ACC112 (cell line): ENCODE measurements at regions not wholly inside any gene's neighbourhood (a gene's known extent, or its start where the extent isn't known, plus 50 kb on each side); places are given as distances from the start of the nearest gene placed in this dataset.
"Not testable (repeated sequence)": the region's sequence is repeated elsewhere in the genome, so short reads cannot be mapped to it uniquely, and the experiment has no call there.

ENCODE experiments used
- H2AFZ ChIP-seq: fragments of 200-600 bp; sonication (generic); one replicate; pipeline ENCODE4 v1.6.0; 2017; ENCODE audit warnings: antibody characterized with exemption, low read length; ENCODE audit not compliant: unreplicated experiment
- H3K27ac ChIP-seq: fragments of 200-600 bp; sonication (generic); 2 replicates; pipeline ENCODE4 v1.5.1; 2014; ENCODE audit warnings: low read depth, mild to moderate bottlenecking, antibody characterized with exemption, low read length, moderate library complexity
- H3K27me3 ChIP-seq: fragments of 200-600 bp; sonication (generic); 2 replicates; pipeline ENCODE4 v1.6.1; 2014; ENCODE audit warnings: mild to moderate bottlenecking, antibody characterized with exemption, low read length, moderate library complexity, mixed read lengths; ENCODE audit not compliant: insufficient read depth
- H3K36me3 ChIP-seq: fragments of 200-600 bp; sonication (generic); 2 replicates; pipeline ENCODE4 v1.6.1; 2016; ENCODE audit warnings: mild to moderate bottlenecking, antibody characterized with exemption, low read length, moderate library complexity, mixed read lengths; ENCODE audit not compliant: insufficient read depth
- H3K4me1 ChIP-seq: fragments of 200-600 bp; sonication (generic); one replicate; pipeline ENCODE4 v1.6.1; 2016; ENCODE audit warnings: low read length, mixed read lengths; ENCODE audit not compliant: insufficient read depth, unreplicated experiment, control insufficient read depth
- H3K4me3 ChIP-seq: fragments of 200-600 bp; sonication (generic); 2 replicates; pipeline ENCODE4 v1.5.1; 2014; ENCODE audit warnings: mild to moderate bottlenecking, low read depth, low read length
- H3K79me2 ChIP-seq: fragments of 200-600 bp; sonication (generic); one replicate; pipeline ENCODE4 v1.6.0; 2016; ENCODE audit warnings: low read length; ENCODE audit not compliant: control insufficient read depth, unreplicated experiment, insufficient read depth

- H2AFZ ChIP-seq, H3K79me2 ChIP-seq, H3K36me3 ChIP-seq, H3K4me3 ChIP-seq, H3K4me1 ChIP-seq, H3K27ac ChIP-seq: not testable (repeated sequence)
- H3K27me3 ChIP-seq = peaks cover 28% of the 10 kb centered on the region
Measured at GRCh38 chr15:59786466-59786865, 97.3 kb upstream of the BNIP2 start.

- not testable (repeated sequence) for H3K36me3 ChIP-seq, H2AFZ ChIP-seq, H3K4me3 ChIP-seq, H3K79me2 ChIP-seq, H3K4me1 ChIP-seq, H3K27ac ChIP-seq
- H3K27me3 ChIP-seq = peaks cover 25% of the 10 kb centered on the region
Measured at GRCh38 chr15:59785981-59786380, 96.9 kb upstream of the BNIP2 start.

DNA sequence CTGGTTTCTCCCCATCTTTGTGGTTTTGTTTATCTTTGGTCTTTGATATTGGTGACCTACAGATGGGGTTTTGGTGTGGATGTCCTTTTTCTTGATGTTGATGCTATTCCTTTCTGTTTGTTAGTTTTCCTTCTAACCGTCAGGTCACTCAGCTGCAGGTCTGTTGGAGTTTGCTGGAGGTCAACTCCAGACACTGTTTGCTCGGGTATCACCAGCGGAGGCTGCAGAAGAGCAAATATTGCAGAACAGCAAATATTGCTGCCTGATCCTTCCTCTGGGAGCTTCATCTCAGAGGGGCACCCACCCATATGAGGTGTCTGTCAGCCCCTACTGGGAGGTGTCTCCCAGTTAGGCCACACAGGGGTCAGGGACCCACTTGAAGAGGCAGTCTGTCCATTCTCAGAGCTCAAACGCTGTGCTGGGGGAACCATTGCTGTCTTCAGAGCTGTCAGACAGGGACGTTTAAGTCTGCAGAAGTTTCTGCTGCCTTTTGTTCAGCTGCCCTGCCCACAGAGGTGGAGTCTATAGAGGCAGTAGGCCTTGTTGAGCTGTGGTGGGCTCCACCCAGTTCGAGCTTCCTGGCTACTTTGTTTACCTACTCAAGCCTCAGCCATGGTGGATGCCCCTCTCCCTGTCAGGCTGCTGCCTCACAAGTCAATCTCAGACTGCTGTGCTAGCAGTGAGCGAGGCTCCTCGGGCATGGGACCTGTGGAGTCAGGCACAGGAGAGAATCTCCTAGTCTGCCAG lies 94.8 kb upstream of the BNIP2 start:
- not testable (repeated sequence) for H3K4me3 ChIP-seq, H3K36me3 ChIP-seq, H3K27ac ChIP-seq, H2AFZ ChIP-seq, H3K4me1 ChIP-seq, H3K79me2 ChIP-seq
- H3K27me3 ChIP-seq = peaks cover 39% of the 10 kb centered on the region

DNA sequence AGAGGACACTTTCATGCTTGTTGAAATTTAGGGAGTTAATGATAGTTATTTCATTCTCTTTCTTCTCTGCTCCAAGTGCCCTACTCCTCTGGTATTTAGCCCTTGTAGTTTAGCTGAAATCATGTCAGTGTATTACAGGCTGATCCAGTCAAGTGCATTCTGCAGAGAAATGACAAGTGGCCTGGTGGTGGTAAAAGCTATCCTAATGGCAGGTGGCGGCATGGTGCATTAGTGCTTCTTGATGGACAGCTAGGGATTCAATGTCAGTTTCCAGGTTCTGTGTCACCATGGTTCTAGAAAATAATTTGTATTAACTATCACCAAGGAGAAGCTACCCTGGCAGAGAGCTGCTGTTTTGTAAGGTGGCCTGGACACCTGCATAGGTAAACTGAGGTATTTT lies 90.0 kb upstream of the BNIP2 start:
- H2AFZ ChIP-seq = no peak overlapping the region
- no peaks in the 10 kb centered on the region for H3K79me2 ChIP-seq
- no peaks in the 10 kb centered on the region for H3K4me1 ChIP-seq
- no peak overlapping the region for H3K27ac ChIP-seq
- H3K27me3 ChIP-seq = peaks cover 64% of the 10 kb centered on the region
- H3K36me3 ChIP-seq = no peaks in the 10 kb centered on the region
- H3K4me3 ChIP-seq = no peak overlapping the region

DNA sequence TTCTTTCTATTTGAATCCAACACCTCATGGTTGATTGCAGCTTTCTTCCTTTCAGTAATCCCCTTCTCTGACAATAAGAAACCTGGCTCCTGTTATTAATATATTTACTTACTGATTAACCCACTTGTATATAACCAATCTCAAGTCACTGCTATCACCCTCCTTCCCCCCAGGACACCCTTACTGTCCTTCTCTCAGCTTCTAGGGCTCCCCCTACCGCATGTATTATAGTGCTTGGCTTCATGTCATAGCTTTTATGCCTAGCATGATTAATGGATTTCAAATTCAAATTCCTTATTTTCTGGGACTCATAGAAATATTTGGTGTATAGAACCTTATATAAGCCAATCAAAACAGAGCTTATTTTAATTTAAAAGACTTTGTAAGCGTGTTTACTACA lies 75.7 kb upstream of the BNIP2 start:
- Histone ChIP-seq H3K4me1 (no peaks in the 10 kb centered on the region), H3K79me2 (no peaks in the 10 kb centered on the region), H3K27ac (no peak overlapping the region), H3K27me3 (peaks cover 61% of the 10 kb centered on the region), H2AFZ (no peak overlapping the region), H3K36me3 (no peaks in the 10 kb centered on the region), H3K4me3 (no peak overlapping the region)

DNA sequence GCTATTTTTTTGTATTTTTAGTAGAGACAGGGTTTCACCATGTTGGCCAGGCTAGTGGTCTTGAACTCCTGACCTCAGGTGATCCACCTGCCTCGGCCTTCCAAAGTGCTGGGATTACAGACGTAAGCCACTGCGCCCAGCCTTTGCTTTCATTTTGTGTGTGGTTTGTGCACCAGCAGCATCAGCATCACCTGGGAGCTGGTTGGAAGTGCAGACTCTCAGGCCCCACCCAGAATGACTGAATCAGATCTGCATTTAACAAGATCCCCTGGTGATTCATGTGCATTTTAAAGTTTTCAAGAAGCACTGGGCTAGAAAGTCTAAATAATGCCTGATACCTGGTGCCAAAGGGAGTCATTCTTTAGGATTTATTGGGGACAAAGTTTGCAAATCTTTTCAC lies 73.4 kb upstream of the BNIP2 start:
- Histone ChIP-seq H3K27ac (no peak overlapping the region), H3K79me2 (no peaks in the 10 kb centered on the region), H2AFZ (no peak overlapping the region), H3K4me1 (no peaks in the 10 kb centered on the region), H3K4me3 (no peak overlapping the region), H3K36me3 (no peaks in the 10 kb centered on the region), H3K27me3 (peaks cover 75% of the 10 kb centered on the region)

- not testable (repeated sequence) for H3K79me2 ChIP-seq
Measured at GRCh38 chr15:59760256-59760655, 71.1 kb upstream of the BNIP2 start.

GRCh38 chr15:59751552-59752413 lies 62.7 kb upstream of the BNIP2 start:
- Histone ChIP-seq H3K36me3 (no peaks in the 10 kb centered on the region), H2AFZ (no peak overlapping the region), H3K4me1 (no peaks in the 10 kb centered on the region), H3K4me3 (no peak overlapping the region), H3K27me3 (peaks cover 85% of the 10 kb centered on the region), H3K27ac (no peak overlapping the region), H3K79me2 (no peaks in the 10 kb centered on the region)

More at GRCh38 chr15:59760256-59760655, 71.1 kb upstream of the BNIP2 start:
- H2AFZ ChIP-seq, H3K27ac ChIP-seq, H3K36me3 ChIP-seq, H3K4me3 ChIP-seq, H3K4me1 ChIP-seq: not testable (repeated sequence)
- H3K27me3 ChIP-seq = peaks cover 73% of the 10 kb centered on the region

DNA sequence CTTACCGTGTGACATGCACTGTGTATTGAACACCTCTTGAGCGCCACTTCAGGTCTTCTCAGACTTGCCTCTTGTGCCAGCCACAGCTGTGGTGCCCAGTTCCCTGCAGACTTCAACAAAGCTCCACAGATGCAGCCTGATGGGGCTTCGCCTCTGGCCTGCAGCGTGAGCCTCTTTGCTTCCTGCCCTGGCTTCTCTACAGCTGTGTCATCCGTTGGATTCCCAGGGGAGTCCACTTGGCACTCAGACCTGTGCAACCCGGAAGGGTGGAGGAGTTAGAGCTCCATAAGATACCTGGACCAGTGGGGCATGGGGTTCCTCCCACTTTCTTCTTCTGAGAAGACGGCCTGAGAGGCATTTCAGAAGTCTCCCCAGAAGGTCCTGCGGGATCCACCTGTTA lies 57.7 kb upstream of the BNIP2 start:
- H3K79me2 ChIP-seq = no peaks in the 10 kb centered on the region
- H3K4me1 ChIP-seq = no peaks in the 10 kb centered on the region
- no peaks in the 10 kb centered on the region for H3K36me3 ChIP-seq
- H3K27ac ChIP-seq = no peak overlapping the region
- no peak overlapping the region for H2AFZ ChIP-seq
- peaks cover 91% of the 10 kb centered on the region for H3K27me3 ChIP-seq
- no peak overlapping the region for H3K4me3 ChIP-seq

DNA sequence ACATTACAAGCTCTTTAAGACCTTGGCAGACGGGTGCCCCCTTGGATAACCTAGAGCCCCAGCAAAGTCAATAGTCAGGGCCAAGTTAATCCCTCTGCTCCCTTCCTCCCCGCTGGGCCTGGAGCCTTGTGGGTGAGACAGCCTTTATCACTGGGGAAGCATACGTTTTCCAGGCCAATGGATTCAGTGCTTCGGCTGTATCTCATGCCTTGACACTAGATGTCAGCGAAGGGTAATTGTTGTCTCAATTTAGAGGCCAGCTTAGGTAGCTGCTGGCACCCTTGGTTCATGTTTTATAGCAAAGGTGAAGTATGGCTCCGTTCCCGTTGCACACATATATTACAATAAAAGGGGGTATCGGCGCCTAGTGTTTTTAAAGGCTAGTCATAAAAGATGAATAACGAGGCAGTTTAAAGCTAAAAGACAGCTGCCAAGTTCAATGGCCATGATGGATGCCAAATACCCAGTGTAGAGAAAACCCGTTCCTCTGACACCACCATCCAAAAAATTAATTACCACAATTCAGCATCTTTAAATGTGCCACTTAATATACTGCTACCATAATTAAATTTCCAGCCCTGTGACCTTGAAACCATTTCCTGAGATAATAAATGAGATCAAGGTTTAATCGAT lies 52.3 kb upstream of the BNIP2 start:
- no peak overlapping the region for H3K27ac ChIP-seq
- no peak overlapping the region for H2AFZ ChIP-seq
- H3K36me3 ChIP-seq = no peaks in the 10 kb centered on the region
- no peaks in the 10 kb centered on the region for H3K79me2 ChIP-seq
- no peak overlapping the region for H3K4me3 ChIP-seq
- no peaks in the 10 kb centered on the region for H3K4me1 ChIP-seq
- H3K27me3 ChIP-seq = peaks cover 75% of the 10 kb centered on the region
